HepG2 (cell line): ENCODE measurements at regions not wholly inside any gene's neighbourhood (a gene's known extent, or its start where the extent isn't known, plus 50 kb on each side); places are given as distances from the start of the nearest gene placed in this dataset.
"Not testable (repeated sequence)": the region's sequence is repeated elsewhere in the genome, so short reads cannot be mapped to it uniquely, and the experiment has no call there.

Experiments used
- ATAC-seq: fragments of 200-7000 bp; cut with Tn5 transposase; 3 replicates; pipeline ENCODE4 v1.9.1; 2020; ENCODE audit warnings: mild to moderate bottlenecking, moderate library complexity
- BruUV-seq: library from RNA; stranded (reverse); fragments of 400-500 nt; replicated peaks from 2 replicates; lab custom pipeline; 2021; lab: Mats Ljungman, UMichigan
- CTCF ChIA-PET: fragments of 300-600 bp; formaldehyde crosslinking; extraction: SDS; loops from one replicate; lab custom pipeline; 2021; ENCODE audit warnings: low total read pairs, inconsistent platforms, low intra/inter-chr PET ratio; lab: Yijun Ruan, JAX
- POLR2A ChIA-PET: fragments of 350-600 bp; sonication (Branson Sonifier 250); formaldehyde crosslinking; loops from one replicate; lab custom pipeline; 2020; ENCODE audit warnings: antibody characterized with exemption, inconsistent platforms; lab: Yijun Ruan, JAX
- DNase-seq: peaks from one replicate; pipeline ENCODE4 v3.0.0-alpha.2; 2015; ENCODE audit warnings: low spot score
- FAIRE-seq: peaks from 3 replicates; lab custom pipeline; 2011; peaks lifted over from hg19 to GRCh38; lab: Jason Lieb, UNC
- H2AFZ ChIP-seq: one replicate; pipeline ENCODE4 v1.6.1; 2011; ENCODE audit warnings: low read length, inconsistent platforms
- H3K27ac ChIP-seq: fragments of 300-600 bp; 3 replicates; pipeline ENCODE4 v1.8.0; 2011; ENCODE audit warnings: mixed run types, mild to moderate bottlenecking, mixed read lengths, low read length, inconsistent platforms; ENCODE audit not compliant: insufficient read depth; ENCODE audit errors: extremely low read length
- H3K27me3 ChIP-seq, 2 experiments: fragments of 200-600 bp in 1 of 2; 2 replicates in 1 of 2; 3 replicates in 1 of 2; pipeline versions ENCODE4 v1.6.0 to v1.8.0; 2011; ENCODE audit warnings: low read length in 2 of 2, mild to moderate bottlenecking in 2 of 2, moderate library complexity in 2 of 2, inconsistent platforms in 1 of 2; ENCODE audit not compliant: insufficient read depth in 2 of 2, control insufficient read depth in 1 of 2
- H3K36me3 ChIP-seq, 2 experiments: fragments of 200-600 bp in 1 of 2; replicated peaks in 1 of 2; 2 replicates in 1 of 2; 3 replicates in 1 of 2; pipeline versions ENCODE4 v1.5.1 to v1.8.0; 2011; ENCODE audit warnings: low read length in 2 of 2, inconsistent platforms in 1 of 2; ENCODE audit not compliant: insufficient read depth in 2 of 2, control insufficient read depth in 1 of 2
- H3K4me1 ChIP-seq: 2 replicates; pipeline ENCODE4 v1.5.1; 2012; ENCODE audit warnings: low read length, inconsistent platforms; ENCODE audit not compliant: insufficient read depth
- H3K4me2 ChIP-seq: 2 replicates; pipeline ENCODE4 v1.6.0; 2011; ENCODE audit warnings: low read depth, low read length, inconsistent platforms
- H3K4me3 ChIP-seq, 3 experiments: fragments of 200-600 bp in 1 of 3; sonication (generic), shearing (Covaris generic) in 1 of 3; replicated peaks in 1 of 3; 2 replicates each; pipeline ENCODE4 v1.5.1; 2011 to 2016; ENCODE audit warnings: low read length in 3 of 3, inconsistent platforms in 2 of 3, low read depth in 2 of 3, mild to moderate bottlenecking in 2 of 3, control low read depth in 1 of 3, mixed read lengths in 1 of 3; ENCODE audit not compliant: insufficient read depth in 1 of 3
- H3K79me2 ChIP-seq: one replicate; pipeline ENCODE4 v1.6.1; 2011; ENCODE audit warnings: low read length, inconsistent platforms; ENCODE audit not compliant: insufficient read depth
- H3K9ac ChIP-seq: 2 replicates; pipeline ENCODE4 v1.6.0; 2011; ENCODE audit warnings: mild to moderate bottlenecking, low read depth, low read length, inconsistent platforms; ENCODE audit not compliant: insufficient read depth
- H3K9me3 ChIP-seq: 2 replicates; pipeline ENCODE4 v1.5.1; 2012; ENCODE audit warnings: mild to moderate bottlenecking, low read length
- H4K20me1 ChIP-seq: 2 replicates; pipeline ENCODE4 v1.6.0; 2011; ENCODE audit warnings: inconsistent platforms, mild to moderate bottlenecking, low read length, moderate library complexity; ENCODE audit not compliant: insufficient read depth
- whole genome bisulfite sequencing: methylation state at CpG from one replicate; pipeline ENCODE4 v1.1.6; 2017; ENCODE audit warnings: low lambda C conversion rate; 5-methylcytosine and 5-hydroxymethylcytosine counted together
- in situ Hi-C: cut with HindIII; loops from 2 replicates; pipeline ENCODE4 v1.10.0; 2017; ENCODE audit warnings: low pct_unique_long_range_greater_than_20kb; ENCODE audit not compliant: extremely low pct_ligation_motif_present
- intact Hi-C: fragments of 100-400 bp; cut with micrococcal nuclease; formaldehyde crosslinking; loops from one replicate; pipeline ENCODE4 v1.10.0; 2022; ENCODE audit not compliant: unreplicated experiment
- small RNA-seq, 3 experiments: library from RNA; depleted of rRNA; stranded (forward); fragments of <200 nt; gene quantifications; one replicate each; pipeline ENCODE3, GENCODE V24; 2012; ENCODE audit warnings: low read depth in 2 of 3, low replicate concordance in 1 of 3; ENCODE audit not compliant: insufficient read length in 3 of 3, insufficient read depth in 2 of 3

DNA sequence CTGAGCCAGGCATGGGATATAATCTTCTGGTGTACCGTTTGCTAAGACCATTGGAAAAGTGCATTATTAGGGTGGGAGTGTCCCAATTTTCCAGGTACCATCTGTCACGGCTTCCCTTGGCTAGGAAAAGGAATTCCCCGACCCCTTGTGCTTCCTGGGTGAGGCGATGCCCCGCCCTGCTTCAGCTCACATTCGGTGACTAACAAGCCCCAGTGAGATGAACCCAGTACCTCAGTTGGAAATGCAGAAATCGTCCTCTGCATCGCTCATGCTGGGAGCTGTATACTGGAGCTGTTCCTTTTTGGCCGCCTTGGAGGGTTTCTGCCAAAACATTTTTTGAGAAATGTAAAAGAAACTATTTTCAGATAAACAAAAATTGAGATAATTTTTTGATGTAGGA is 53.6 kb upstream of the KCTD8 start:
- DNase-seq, H4K20me1 ChIP-seq, H3K27ac ChIP-seq, H3K27me3 ChIP-seq, intact Hi-C loops, H3K4me2 ChIP-seq, ATAC-seq, H3K4me3 ChIP-seq, H3K79me2 ChIP-seq, CTCF ChIA-PET, in situ Hi-C loops, BruUV-seq, H3K4me1 ChIP-seq, POLR2A ChIA-PET, H3K9me3 ChIP-seq, H3K36me3 ChIP-seq, FAIRE-seq, H2AFZ ChIP-seq, H3K9ac ChIP-seq: not testable (repeated sequence)
- 14% methylated on average over 8 of the region's 9 CpGs for WGBS

Small RNA genes lying in the stretch of these regions (small RNA-seq; reads per million reads assigned to genes)
- gene AC093852.1: 0 reads per million in 3 experiments
